NCI-H187 (cell line): ENCODE measurements at regions not wholly inside any gene's neighbourhood (a gene's known extent, or its start where the extent isn't known, plus 50 kb on each side); places are given as distances from the start of the nearest gene placed in this dataset.
"Not testable (repeated sequence)": the region's sequence is repeated elsewhere in the genome, so short reads cannot be mapped to it uniquely, and the experiment has no call there.

ENCODE experiments used
- DNase-seq, 2 experiments: peaks; one replicate each; lab custom pipeline; 2025; lab: John Stamatoyannopoulos, UW

DNA sequence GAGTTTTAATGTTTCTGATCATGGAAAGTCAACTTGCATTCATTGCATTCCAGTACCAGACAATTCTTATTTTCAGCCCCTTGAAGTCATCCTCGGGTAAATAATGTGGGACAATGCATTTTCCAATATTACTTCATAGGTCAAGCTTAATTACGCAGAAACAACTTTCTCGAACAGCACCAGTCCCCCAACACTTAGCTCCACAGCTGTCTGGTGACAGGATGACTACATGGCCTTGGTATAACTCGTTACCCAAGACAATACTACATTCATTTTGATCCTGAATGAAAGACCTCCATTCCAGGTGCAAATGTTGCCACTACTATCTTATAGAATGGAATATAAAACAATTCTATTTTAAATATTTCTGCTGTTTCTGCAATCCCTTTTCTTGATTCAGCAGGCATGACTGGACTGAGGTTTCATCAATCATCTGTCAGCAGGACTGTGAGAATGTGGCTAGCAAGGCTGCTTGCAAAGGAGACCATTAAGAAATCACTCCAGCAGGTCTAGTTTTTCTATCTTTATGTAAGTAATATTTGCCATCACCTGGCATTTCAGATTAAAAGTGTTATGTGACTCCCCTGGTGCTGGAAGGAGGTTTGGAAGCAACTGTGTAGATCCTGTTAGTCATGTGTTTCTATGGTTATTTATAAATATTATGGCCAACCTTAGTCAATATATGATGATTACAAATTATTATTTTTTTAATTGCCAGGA, 147.9 kb downstream of the HAO1 start:
- DNase-seq = no peak

DNA sequence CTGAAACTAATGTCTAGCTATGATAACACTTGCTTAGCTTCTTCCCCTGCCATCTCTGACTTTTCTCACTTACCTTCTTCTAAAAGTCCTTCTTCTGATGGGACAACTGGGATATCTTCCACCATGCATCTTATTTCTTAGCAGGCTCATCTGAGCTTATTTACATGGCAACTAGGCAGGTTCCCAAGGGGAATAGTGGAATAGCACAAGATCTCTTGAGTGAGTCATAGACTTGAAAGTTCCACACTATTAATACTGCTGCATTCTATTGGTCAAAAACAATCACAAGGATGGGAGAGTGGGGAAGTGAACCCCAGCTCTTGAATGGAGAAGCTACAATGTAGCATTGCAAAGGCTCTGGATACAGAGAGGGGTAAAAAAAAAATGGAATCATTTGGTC, 142.1 kb downstream of the HAO1 start:
- DNase-seq = no peak

DNA sequence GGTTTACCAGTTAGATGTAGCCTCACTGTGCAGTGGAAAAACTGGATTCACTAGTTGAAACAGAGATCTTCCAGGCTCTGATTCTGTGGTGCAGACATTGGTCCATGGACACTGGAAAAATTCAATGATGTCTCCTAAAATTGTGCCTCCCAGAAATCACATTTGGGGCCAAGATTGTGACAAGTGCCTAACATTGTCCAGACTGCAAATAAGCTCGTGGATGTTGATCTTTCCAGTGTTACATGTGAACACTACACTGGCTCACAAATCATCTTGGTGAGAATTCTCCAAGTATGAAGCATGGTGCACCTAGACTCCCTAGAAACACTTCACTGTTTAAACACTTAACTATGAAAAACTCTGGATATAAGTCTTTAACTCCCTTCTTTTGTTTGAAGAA, 140.4 kb downstream of the HAO1 start:
- DNase-seq = no peak

DNA sequence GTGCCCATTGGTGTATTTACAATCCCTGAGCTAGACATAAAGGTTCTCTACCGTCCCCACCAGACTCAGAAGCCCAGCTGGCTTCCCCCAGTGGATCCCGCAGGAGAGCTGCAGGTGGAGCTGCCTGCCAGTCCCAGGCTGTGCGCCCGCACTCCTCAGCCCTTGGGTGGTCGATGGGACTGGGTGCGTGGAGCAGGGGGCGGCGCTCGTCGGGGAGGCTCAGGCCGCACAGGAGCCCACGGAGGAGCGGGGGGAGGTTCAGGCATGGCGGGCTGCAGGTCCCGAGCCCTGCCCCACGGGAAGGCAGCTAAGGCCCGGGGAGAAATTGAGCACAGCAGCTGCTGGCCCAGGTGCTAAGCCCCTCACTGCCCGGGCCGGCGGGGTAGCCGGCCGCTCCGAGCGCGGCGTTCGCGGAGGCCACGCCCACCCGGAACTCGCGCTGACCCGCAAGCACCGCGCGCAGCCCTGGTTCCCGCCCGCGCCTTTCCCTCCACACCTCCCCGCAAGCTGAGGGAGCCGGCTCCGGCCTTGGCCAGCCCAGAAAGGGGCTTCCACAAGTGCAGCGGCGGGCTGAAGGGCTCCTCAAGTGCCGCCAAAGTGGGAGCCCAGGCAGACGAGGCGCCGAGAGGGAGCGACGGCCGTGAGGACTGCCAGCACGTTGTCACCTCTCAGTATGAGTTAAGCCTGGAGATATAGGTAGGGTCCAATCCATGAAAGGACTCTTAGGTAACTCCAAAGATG, 136.7 kb downstream of the HAO1 start:
- DNase-seq = not testable (repeated sequence)

DNA sequence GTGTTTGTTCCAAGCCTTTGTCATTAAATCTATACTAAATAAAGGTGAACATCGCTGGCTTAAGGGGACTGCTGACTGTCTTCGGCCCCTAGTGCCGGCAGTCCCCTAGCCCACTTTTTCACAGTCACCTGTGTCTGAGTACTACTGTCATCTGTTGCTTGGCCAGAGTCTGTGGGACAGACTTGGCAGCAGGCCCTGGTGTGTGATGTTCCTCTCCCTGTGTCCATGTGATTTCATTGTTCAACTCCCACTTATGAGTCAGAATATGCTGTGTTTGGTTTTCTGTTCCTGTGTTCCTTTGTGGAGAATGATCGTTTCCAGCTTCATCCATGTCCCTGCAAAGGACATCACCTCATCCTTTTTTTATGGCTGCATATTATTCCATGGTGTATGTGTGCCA, 133.4 kb downstream of the HAO1 start:
- no peak for DNase-seq

DNA sequence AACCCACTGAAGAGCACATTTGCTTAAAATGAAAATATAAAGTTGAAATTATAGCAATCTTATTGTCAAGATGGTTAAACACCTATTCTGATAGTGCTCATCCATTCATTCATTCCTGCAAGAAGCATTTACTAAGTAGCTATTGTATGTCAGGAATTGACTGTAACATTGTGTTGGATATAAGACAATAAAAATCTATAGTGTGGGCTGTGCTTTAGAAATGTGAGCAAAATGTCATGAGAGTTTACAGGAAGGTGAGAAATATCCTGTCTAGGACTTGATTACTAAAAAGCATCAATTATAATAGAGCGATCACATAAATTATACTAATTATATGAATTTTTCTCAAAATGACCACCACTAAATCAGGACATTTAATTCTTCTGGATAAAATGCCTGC, 123.0 kb downstream of the HAO1 start:
- no peak for DNase-seq

DNA sequence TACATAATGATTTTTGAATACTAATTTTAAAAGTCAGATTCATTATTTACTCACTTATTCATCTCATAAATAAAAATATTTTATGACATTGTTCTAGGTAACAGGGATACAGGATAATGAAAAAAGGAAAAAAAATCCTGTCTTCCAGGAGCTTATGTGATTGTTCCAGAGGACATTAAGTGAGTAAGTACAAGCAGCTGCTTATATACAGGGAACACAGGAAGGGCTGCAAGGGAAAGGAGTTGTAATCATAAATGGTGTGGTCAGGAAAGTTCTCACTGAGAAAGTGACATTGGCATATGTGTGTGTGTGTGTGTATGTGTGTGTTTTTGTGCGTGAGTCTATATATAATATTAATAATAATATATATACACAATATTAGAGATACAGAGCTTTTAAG, 121.8 kb downstream of the HAO1 start:
- no peak for DNase-seq

DNA sequence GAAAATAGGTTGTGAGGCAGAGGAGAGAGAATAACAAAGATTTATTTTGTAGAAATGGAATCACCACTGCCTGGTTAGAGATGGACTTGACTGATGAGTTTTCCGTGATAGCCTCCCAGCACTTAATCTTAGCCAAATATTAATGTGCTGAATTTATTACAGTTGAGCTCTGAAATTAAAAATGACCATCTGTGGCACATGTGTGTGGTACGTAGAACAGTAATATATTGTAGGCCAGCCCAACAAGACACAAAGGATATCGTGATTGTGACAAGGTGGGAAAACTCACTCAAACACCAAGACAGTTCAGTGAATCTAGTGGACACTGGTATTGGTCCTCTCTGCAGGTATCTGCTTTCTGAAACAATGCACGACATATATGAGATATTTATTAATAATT, 119.4 kb downstream of the HAO1 start:
- DNase-seq = no peak

DNA sequence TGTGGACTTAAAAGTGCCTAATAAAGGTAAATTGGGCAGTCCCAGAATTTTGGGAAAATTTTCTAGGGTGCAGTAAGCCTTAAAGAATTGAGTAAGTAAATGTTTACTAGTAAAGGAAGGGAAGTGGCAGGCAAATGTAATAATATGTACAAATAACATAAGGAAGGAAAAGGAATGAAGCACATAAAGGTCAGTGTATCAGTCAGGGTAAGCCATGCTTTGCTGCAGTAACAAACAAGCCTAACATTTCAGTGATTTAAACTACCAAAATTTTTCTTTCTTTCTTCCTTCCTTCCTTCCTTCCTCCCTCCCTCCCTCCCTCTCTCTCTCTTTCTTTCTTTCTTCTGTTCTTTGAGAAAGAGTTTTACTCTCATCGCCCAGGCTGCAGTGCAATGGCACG, 117.5 kb downstream of the HAO1 start:
- DNase-seq = no peak

DNA sequence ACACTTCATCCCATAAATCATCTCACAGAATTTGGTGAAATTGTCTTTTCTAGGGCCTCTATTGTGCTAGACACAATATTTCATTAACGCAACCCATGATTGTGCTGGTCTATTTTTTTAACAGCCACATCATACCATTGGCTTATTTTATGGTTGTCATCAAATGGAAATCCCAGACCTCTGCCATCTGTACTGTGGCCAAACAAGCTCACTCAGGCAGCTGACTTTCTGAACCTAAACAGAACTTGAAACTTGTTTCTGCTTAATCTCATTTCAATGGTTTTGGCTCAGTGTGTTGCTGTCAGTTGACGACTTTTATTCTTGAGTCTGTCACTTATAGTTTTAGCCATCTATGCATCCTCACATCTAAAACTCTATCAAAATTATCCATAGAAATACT, 111.8 kb downstream of the HAO1 start:
- DNase-seq = no peak

DNA sequence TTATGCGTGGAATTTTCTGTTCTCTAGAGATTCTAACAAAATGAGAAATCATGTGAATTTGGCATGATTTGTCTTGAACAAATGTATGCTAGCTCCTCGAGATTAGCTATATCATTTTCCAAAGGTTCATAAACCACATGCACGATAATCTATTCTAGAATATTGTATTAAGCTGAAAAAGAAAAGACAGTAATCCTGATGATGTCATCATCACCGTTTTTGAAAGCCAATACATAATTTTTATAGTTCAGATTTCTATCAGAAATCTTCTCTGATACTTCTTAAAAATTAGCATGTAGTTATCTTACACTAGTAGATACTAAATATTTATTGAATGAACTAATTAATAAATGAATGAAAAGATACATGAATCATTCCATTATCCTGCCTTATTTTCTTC, 111.2 kb downstream of the HAO1 start:
- no peak for DNase-seq

DNA sequence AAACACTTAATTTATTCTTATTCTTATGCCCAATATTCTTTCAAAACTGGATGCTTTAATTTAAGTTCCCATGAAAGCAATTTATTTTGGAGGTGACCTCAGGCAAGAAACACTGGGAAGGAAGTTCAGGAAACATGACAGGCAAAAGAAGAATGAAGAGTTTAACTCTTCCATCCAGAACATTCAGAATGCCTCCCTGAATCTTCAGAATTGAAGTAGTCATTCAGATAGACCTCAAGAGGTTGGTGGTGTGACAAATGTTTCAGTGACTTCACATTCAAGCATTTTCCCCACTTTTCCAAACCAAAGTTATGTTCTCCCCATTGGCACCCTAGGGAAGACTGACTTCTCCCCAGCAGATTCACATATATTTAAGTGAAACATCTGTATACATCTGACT, 110.5 kb downstream of the HAO1 start:
- DNase-seq = no peak
